Heart left ventricle (tissue), 13 donors: ENCODE measurements at regions not wholly inside any gene's neighbourhood (a gene's known extent, or its start where the extent isn't known, plus 50 kb on each side); places are given as distances from the start of the nearest gene placed in this dataset.

Experiments
- CTCF ChIP-seq, 12 donors: fragments of 200-600 bp; sonication (generic) in 4 of 12; IDR thresholded peaks; one replicate each; pipeline versions ENCODE4 v1.5.0 to v1.8.0; 2018 to 2022; ENCODE audit warnings: antibody characterized with exemption in 12 of 12, mild to moderate bottlenecking in 5 of 12
- POLR2A ChIP-seq, 2 donors: fragments of 450-650 bp; IDR thresholded peaks; one replicate each; pipeline ENCODE4 v1.6.1; 2017; ENCODE audit warnings: antibody characterized with exemption in 2 of 2, mild to moderate bottlenecking in 2 of 2, moderate library complexity in 2 of 2
- donor health status: ischemic (EF 13 %, LVEDD 7.1; RV severe dilation, severe dysfunction).
- donor health status: DM: no; HTN: yes; CAD: no.
- donor health status: DM: no; HTN: no; CAD: no.
- donor health status: ischemic (EF 25% LVEDD 6.9; RV normal size, moderate dysfunction).
- donor health status: ischemic (EF 25% LVEDD 5.7; RV mildly dilated, moderate dysfunction).
- donor health status: ischemic (EF 35%, LVEDD 5.7; RV mildly dilated, moderate dysfunction).
- donor health status: nonischemic (EF 11% LVEDD 7.7; RV severe dilation, severe dysfunction).
- donor health status: DM: yes; HTN: yes; CAD: no.
- donor health status: PGD.
- donor health status: ischemic (EF 29% LVEDD 5.4; RV normal size, mild dysfunction).
- donor health status: nonischemic (EF 23%, LVEDD 6.1; RV moderate dilation, normal function).

- TF ChIP-seq CTCF (IDR thresholded peaks at IDR 0.05) (no peak), POLR2A (IDR thresholded peaks at IDR 0.05) (no peak)
Measured at GRCh38 chr2:215683295-215683694, 247.4 kb upstream of the FN1 start.
